Neutrophil (primary cell): ENCODE measurements at regions not wholly inside any gene's neighbourhood (a gene's known extent, or its start where the extent isn't known, plus 50 kb on each side); places are given as distances from the start of the nearest gene placed in this dataset.

ENCODE experiments used
- H3K27ac ChIP-seq: fragments of 200-600 bp; sonication (generic); 2 replicates; pipeline ENCODE4 v1.5.1; 2016; ENCODE audit warnings: mild to moderate bottlenecking, moderate library complexity
- H3K27me3 ChIP-seq: fragments of 200-600 bp; sonication (generic); 2 replicates; pipeline ENCODE4 v1.6.0; 2016; ENCODE audit warnings: mild to moderate bottlenecking
- H3K36me3 ChIP-seq: fragments of 200-600 bp; sonication (generic); 2 replicates; pipeline ENCODE4 v1.5.1; 2017
- H3K4me1 ChIP-seq, 2 experiments: fragments of 200-600 bp in 1 of 2; sonication (generic) in 1 of 2; 1 replicate in 1 of 2; 2 replicates in 1 of 2; pipeline versions ENCODE4 v1.5.1 to v1.6.1; 2013 to 2016; ENCODE audit warnings: low read depth in 1 of 2, low read length in 1 of 2, mild to moderate bottlenecking in 1 of 2, moderate library complexity in 1 of 2; ENCODE audit not compliant: control insufficient read depth in 1 of 2, insufficient read depth in 1 of 2
- H3K4me3 ChIP-seq, 2 experiments: fragments of 200-600 bp in 1 of 2; sonication (generic) in 1 of 2; 1 replicate in 1 of 2; 2 replicates in 1 of 2; pipeline ENCODE4 v1.5.1; 2013 to 2016; ENCODE audit warnings: low read depth in 1 of 2, low read length in 1 of 2, mild to moderate bottlenecking in 1 of 2, moderate library complexity in 1 of 2
- H3K9me3 ChIP-seq: fragments of 200-600 bp; sonication (generic); 2 replicates; pipeline ENCODE4 v1.5.1; 2016
- TF ChIP-seq, protein P1 (sequence below): fragments of 200-600 bp; sonication (generic); IDR thresholded peaks from 2 replicates; pipeline ENCODE4 v1.5.1; 2016; ENCODE audit warnings: antibody characterized with exemption

DNA sequence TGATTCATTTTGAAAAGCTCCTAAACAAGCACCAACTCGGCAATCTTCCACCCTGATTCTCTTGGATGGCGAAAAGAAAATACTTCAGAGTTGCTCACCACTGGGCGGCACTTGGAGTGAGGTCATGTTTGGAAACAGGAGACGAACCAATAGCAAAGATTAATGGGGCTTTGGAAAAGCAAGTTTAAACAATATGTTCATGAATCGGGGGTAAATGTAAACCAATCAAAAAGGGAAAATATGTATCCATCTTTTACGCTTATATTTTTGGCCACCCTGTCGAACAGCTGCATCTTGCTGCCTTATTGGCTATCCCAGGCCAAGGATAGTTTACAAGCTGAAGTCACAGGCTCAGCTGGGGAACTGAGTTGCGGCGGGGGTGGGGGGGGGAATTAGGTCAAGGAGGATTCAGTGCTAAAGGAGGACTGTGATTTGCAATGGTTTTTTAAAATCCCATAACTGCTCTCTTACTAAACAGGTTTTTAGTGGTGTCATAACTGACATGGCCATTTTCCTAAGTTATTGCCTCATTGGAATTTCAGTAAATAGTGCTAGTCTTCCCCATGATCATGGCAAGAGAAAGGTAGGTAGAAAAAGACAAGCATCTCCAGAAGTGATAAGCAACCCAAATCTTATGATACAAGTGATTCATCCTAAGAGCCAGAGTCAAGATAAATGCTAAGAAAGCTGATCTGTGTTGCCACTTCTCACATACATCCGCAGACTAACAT, 210.6 kb downstream of the PHLDA1 start:
- TF ChIP-seq, protein P1, sequence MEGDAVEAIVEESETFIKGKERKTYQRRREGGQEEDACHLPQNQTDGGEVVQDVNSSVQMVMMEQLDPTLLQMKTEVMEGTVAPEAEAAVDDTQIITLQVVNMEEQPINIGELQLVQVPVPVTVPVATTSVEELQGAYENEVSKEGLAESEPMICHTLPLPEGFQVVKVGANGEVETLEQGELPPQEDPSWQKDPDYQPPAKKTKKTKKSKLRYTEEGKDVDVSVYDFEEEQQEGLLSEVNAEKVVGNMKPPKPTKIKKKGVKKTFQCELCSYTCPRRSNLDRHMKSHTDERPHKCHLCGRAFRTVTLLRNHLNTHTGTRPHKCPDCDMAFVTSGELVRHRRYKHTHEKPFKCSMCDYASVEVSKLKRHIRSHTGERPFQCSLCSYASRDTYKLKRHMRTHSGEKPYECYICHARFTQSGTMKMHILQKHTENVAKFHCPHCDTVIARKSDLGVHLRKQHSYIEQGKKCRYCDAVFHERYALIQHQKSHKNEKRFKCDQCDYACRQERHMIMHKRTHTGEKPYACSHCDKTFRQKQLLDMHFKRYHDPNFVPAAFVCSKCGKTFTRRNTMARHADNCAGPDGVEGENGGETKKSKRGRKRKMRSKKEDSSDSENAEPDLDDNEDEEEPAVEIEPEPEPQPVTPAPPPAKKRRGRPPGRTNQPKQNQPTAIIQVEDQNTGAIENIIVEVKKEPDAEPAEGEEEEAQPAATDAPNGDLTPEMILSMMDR: no peak
- H3K36me3 ChIP-seq: no peaks in the 10 kb centered on the region
- H3K4me3 ChIP-seq: no peak overlapping the region

GRCh38 chr12:75820071-75820470, 211.5 kb downstream of the PHLDA1 start:
- no peaks in the 10 kb centered on the region for H3K4me1 ChIP-seq

More for the DNA sequence above, 210.6 kb downstream of the PHLDA1 start:
- no peaks in the 10 kb centered on the region for H3K4me1 ChIP-seq
- H3K27ac ChIP-seq: no peak overlapping the region
- H3K9me3 ChIP-seq: no peaks in the 10 kb centered on the region
- peaks cover 4% of the 10 kb centered on the region for H3K27me3 ChIP-seq

GRCh38 chr12:75819512-75819911, 212.1 kb downstream of the PHLDA1 start:
- Histone ChIP-seq H3K9me3 (no peaks in the 10 kb centered on the region), H3K4me1 (no peaks in the 10 kb centered on the region), H3K4me3 (no peak overlapping the region), H3K27me3 (no peaks in the 10 kb centered on the region), H3K27ac (no peak overlapping the region), H3K36me3 (no peaks in the 10 kb centered on the region)
- TF ChIP-seq, protein P1: no peak

More at GRCh38 chr12:75820071-75820470, 211.5 kb downstream of the PHLDA1 start:
- H3K36me3 ChIP-seq: no peaks in the 10 kb centered on the region
- no peak overlapping the region for H3K27ac ChIP-seq
- H3K4me3 ChIP-seq: no peak overlapping the region
- no peaks in the 10 kb centered on the region for H3K9me3 ChIP-seq
- H3K27me3 ChIP-seq: peaks cover 3% of the 10 kb centered on the region
- TF ChIP-seq, protein P1: no peak

DNA sequence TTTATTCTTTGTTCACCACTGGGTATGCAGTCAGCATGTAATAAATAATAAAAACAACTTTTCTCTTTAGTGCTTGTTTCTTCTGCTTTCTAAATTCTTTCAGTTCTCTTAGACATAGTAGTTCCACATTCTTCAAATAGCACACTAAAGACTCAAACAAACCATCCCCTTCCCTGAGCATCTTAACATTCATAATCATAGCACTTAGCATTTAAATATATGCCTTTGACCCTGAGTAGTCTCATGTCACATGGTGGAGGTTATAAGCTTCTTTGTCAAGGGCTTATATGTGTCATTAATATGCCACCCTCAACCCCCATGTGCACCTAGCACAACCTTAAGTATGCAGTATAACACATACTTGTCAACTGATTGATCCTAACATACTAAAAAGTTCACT, 212.7 kb downstream of the PHLDA1 start:
- Histone ChIP-seq H3K9me3 (no peaks in the 10 kb centered on the region), H3K27ac (no peak overlapping the region), H3K36me3 (no peaks in the 10 kb centered on the region), H3K27me3 (no peaks in the 10 kb centered on the region), H3K4me1 (no peaks in the 10 kb centered on the region), H3K4me3 (no peak overlapping the region)
- TF ChIP-seq, protein P1: no peak

GRCh38 chr12:75816897-75817296, 214.7 kb downstream of the PHLDA1 start:
- H3K36me3 ChIP-seq: no peaks in the 10 kb centered on the region
- TF ChIP-seq, protein P1: no peak
- H3K27me3 ChIP-seq: no peaks in the 10 kb centered on the region
- H3K27ac ChIP-seq: no peak overlapping the region
- H3K4me1 ChIP-seq: no peaks in the 10 kb centered on the region
- no peak overlapping the region for H3K4me3 ChIP-seq
- no peaks in the 10 kb centered on the region for H3K9me3 ChIP-seq
